ENCODE measurements at regions not wholly inside any gene's neighbourhood (a gene's known extent, or its start where the extent isn't known, plus 50 kb on each side); places are given as distances from the start of the nearest gene placed in this dataset.
"Not testable (repeated sequence)": the region's sequence is repeated elsewhere in the genome, so short reads cannot be mapped to it uniquely, and the experiment has no call there.

- H3K79me2 ChIP-seq (replicated peaks; ENCODE audit: insufficient read depth, low read length); H3K9me3 ChIP-seq (ENCODE audit: low read length); H3K9me2 ChIP-seq (ENCODE audit: insufficient read depth, low read length); H3K36me3 ChIP-seq (ENCODE audit: insufficient read depth, low read length); H3K27ac ChIP-seq (ENCODE audit: low read length); H3K9ac ChIP-seq (ENCODE audit: low read length); H3K27me3 ChIP-seq (ENCODE audit: insufficient read depth, low read depth, low read length); H2AFZ ChIP-seq (ENCODE audit: low read depth, low read length); H3K4me3 ChIP-seq (ENCODE audit: low read length); H3K4me2 ChIP-seq (ENCODE audit: low read length); H3F3A ChIP-seq (ENCODE audit: insufficient read depth, low read length, poor library complexity, severe bottlenecking); H4K20me1 ChIP-seq (ENCODE audit: insufficient read depth): not testable (repeated sequence)
Observed at GRCh38 chr14:37841039-37841438, 245.6 kb downstream of the TTC6 start.

DNA sequence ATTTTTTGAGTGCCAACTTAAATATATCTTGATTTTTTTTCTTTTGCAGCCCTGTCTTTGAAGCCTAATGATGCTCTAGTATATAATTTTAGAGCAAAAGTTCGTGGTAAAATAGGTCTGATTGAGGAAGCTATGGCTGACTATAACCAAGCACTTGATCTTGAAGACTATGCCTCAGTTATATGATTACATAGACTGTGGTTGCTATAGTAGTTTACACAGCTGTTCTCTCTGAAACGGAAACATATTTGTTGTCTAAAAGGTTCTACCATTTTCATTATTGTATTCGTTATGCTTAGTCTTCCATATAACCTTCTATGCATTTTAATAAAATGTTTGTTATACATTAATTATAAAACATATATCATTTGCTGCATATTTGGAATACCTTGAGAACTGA is 246.7 kb downstream of the TTC6 start:
- Histone ChIP-seq H3K4me2 (ENCODE audit: low read length) (no peak overlapping the region), H3K4me3 (ENCODE audit: low read length) (no peak overlapping the region), H3K79me2 (replicated peaks; ENCODE audit: insufficient read depth, low read length) (no peaks in the 10 kb centered on the region), H3K9me3 (ENCODE audit: low read length) (no peaks in the 10 kb centered on the region), H3F3A (ENCODE audit: insufficient read depth, low read length, poor library complexity, severe bottlenecking) (no peaks in the 10 kb centered on the region), H3K36me3 (ENCODE audit: insufficient read depth, low read length) (no peaks in the 10 kb centered on the region), H2AFZ (ENCODE audit: low read depth, low read length) (no peak overlapping the region), H3K9me2 (ENCODE audit: insufficient read depth, low read length) (no peaks in the 10 kb centered on the region), H3K27me3 (ENCODE audit: insufficient read depth, low read depth, low read length) (no peaks in the 10 kb centered on the region), H3K27ac (ENCODE audit: low read length) (no peak overlapping the region), H3K9ac (ENCODE audit: low read length) (no peak overlapping the region), H4K20me1 (ENCODE audit: insufficient read depth) (no peaks in the 10 kb centered on the region)
- no peak for TF ChIP-seq POLR2AphosphoS5 (IDR thresholded peaks at IDR 0.05)
- no peak for TF ChIP-seq RAD21 (conservative IDR thresholded peaks at IDR 0.05)
- TF ChIP-seq SMC3 (conservative IDR thresholded peaks at IDR 0.05; ENCODE audit: poor library complexity), result no peak
- TF ChIP-seq CTCF (IDR thresholded peaks at IDR 0.05; ENCODE audit: poor library complexity, severe bottlenecking), result no peak
- no peak for TF ChIP-seq MXI1 (conservative IDR thresholded peaks at IDR 0.05; ENCODE audit: poor library complexity, severe bottlenecking)

GRCh38 chr14:37843954-37844607 is 248.7 kb downstream of the TTC6 start:
- Histone ChIP-seq H3K79me2 (replicated peaks; ENCODE audit: insufficient read depth, low read length) (no peaks in the 10 kb centered on the region), H3K27me3 (ENCODE audit: insufficient read depth, low read depth, low read length) (no peaks in the 10 kb centered on the region), H3K4me3 (ENCODE audit: low read length) (no peak overlapping the region), H3F3A (ENCODE audit: insufficient read depth, low read length, poor library complexity, severe bottlenecking) (no peaks in the 10 kb centered on the region), H3K9ac (ENCODE audit: low read length) (no peak overlapping the region), H3K4me2 (ENCODE audit: low read length) (no peak overlapping the region), H3K9me2 (ENCODE audit: insufficient read depth, low read length) (no peaks in the 10 kb centered on the region), H4K20me1 (ENCODE audit: insufficient read depth) (no peaks in the 10 kb centered on the region), H2AFZ (ENCODE audit: low read depth, low read length) (no peak overlapping the region), H3K27ac (ENCODE audit: low read length) (no peak overlapping the region), H3K9me3 (ENCODE audit: low read length) (no peaks in the 10 kb centered on the region), H3K36me3 (ENCODE audit: insufficient read depth, low read length) (no peaks in the 10 kb centered on the region)
- TF ChIP-seq RAD21 (conservative IDR thresholded peaks at IDR 0.05) (no peak), REST (IDR thresholded peaks at IDR 0.05; ENCODE audit: borderline replicate concordance) (no peak), TAF1 (IDR thresholded peaks at IDR 0.05; ENCODE audit: low read depth) (no peak), MXI1 (conservative IDR thresholded peaks at IDR 0.05; ENCODE audit: poor library complexity, severe bottlenecking) (no peak), POLR2AphosphoS5 (IDR thresholded peaks at IDR 0.05) (no peak), SMC3 (conservative IDR thresholded peaks at IDR 0.05; ENCODE audit: poor library complexity) (no peak), EZH2 (IDR thresholded peaks at IDR 0.05; ENCODE audit: borderline replicate concordance, insufficient read depth, low read length, poor library complexity, severe bottlenecking) (no peak), EP300 (conservative IDR thresholded peaks at IDR 0.05; ENCODE audit: poor library complexity, severe bottlenecking) (no peak), CTCF (IDR thresholded peaks at IDR 0.05; ENCODE audit: poor library complexity, severe bottlenecking) (no peak)

All from neural cell (in vitro differentiated cells).